Endothelial cell of umbilical vein (primary cell): ENCODE measurements at regions not wholly inside any gene's neighbourhood (a gene's known extent, or its start where the extent isn't known, plus 50 kb on each side); places are given as distances from the start of the nearest gene placed in this dataset.

ENCODE experiments used
- BruUV-seq: library from RNA; stranded (reverse); fragments of 400-500 nt; replicated peaks from 2 replicates; lab custom pipeline; 2021; lab: Mats Ljungman, UMichigan
- CTCF ChIA-PET: fragments of 300-600, 350-600 bp; sonication (Branson Sonifier 250); formaldehyde crosslinking; loops from one replicate; lab custom pipeline; 2021; ENCODE audit warnings: antibody characterized with exemption, inconsistent platforms; lab: Charles Lee
- POLR2A ChIA-PET: fragments of 300-600, 350-600 bp; sonication (Branson Sonifier 250); formaldehyde crosslinking; loops from one replicate; lab custom pipeline; 2021; ENCODE audit warnings: antibody characterized with exemption, inconsistent platforms; lab: Charles Lee
- DNase-seq: peaks from one replicate; pipeline ENCODE4 v3.0.0-alpha.2; 2011; ENCODE audit warnings: low read depth, low spot score
- FAIRE-seq: peaks from 2 replicates; lab custom pipeline; 2011; peaks lifted over from hg19 to GRCh38; lab: Jason Lieb, UNC
- H2AFZ ChIP-seq: 2 replicates; pipeline ENCODE4 v1.6.0; 2012; ENCODE audit warnings: low read depth, low read length, control low read depth, inconsistent platforms
- H3K27ac ChIP-seq: 2 replicates; pipeline ENCODE4 v1.5.1; 2011; ENCODE audit warnings: low read depth, mild to moderate bottlenecking, control low read depth, low read length, moderate library complexity; ENCODE audit not compliant: insufficient read depth
- H3K27me3 ChIP-seq, 2 experiments: 2 replicates each; pipeline versions ENCODE4 v1.6.0 to v1.6.1; 2011; ENCODE audit warnings: low read length in 2 of 2, mixed read lengths in 1 of 2; ENCODE audit not compliant: control insufficient read depth in 2 of 2, insufficient read depth in 2 of 2
- H3K36me3 ChIP-seq, 2 experiments: 2 replicates in 1 of 2; 3 replicates in 1 of 2; pipeline ENCODE4 v1.5.1; 2011; ENCODE audit warnings: low read length in 2 of 2, mild to moderate bottlenecking in 1 of 2, moderate library complexity in 1 of 2; ENCODE audit not compliant: control insufficient read depth in 2 of 2, insufficient read depth in 2 of 2; ENCODE audit errors: extremely low read depth in 1 of 2
- H3K4me1 ChIP-seq: 3 replicates; pipeline ENCODE4 v1.5.1; 2011; ENCODE audit warnings: mild to moderate bottlenecking, low read length; ENCODE audit not compliant: control insufficient read depth, insufficient read depth; ENCODE audit errors: extremely low read depth
- H3K4me2 ChIP-seq: 2 replicates; pipeline ENCODE4 v1.6.1; 2011; ENCODE audit warnings: low read length, control low read depth, mixed read lengths; ENCODE audit not compliant: insufficient read depth
- H3K4me3 ChIP-seq, 3 experiments: fragments of 200-600 bp in 1 of 3; sonication (generic), shearing (Covaris generic) in 1 of 3; replicated peaks in 1 of 3; 2 replicates each; pipeline ENCODE4 v1.5.1; 2011 to 2016; ENCODE audit warnings: control low read depth in 3 of 3, low read length in 3 of 3, mild to moderate bottlenecking in 2 of 3, inconsistent platforms in 1 of 3, low read depth in 1 of 3, moderate library complexity in 1 of 3; ENCODE audit not compliant: insufficient read depth in 1 of 3
- H3K79me2 ChIP-seq: 2 replicates; pipeline ENCODE4 v1.6.0; 2012; ENCODE audit warnings: low read length, inconsistent platforms; ENCODE audit not compliant: control insufficient read depth, insufficient read depth
- H3K9ac ChIP-seq: replicated peaks from 2 replicates; pipeline ENCODE3; 2011; ENCODE audit warnings: low read length, control low read depth; ENCODE audit not compliant: insufficient read depth; ENCODE audit errors: extremely low read depth
- H3K9me1 ChIP-seq: replicated peaks from 3 replicates; pipeline ENCODE4 v1.6.0; 2011; ENCODE audit warnings: mild to moderate bottlenecking, low read length; ENCODE audit not compliant: control insufficient read depth, insufficient read depth; ENCODE audit errors: extremely low read depth
- H3K9me3 ChIP-seq: replicated peaks from 2 replicates; pipeline ENCODE4 v1.5.1; 2012; ENCODE audit warnings: low read length, inconsistent platforms; ENCODE audit not compliant: control insufficient read depth, insufficient read depth
- H4K20me1 ChIP-seq: replicated peaks from 2 replicates; pipeline ENCODE3; 2011; ENCODE audit warnings: mild to moderate bottlenecking, low read length; ENCODE audit not compliant: control insufficient read depth, insufficient read depth; ENCODE audit errors: extremely low read depth
- EZH2 ChIP-seq: IDR thresholded peaks from 2 replicates; pipeline ENCODE4 v1.6.1; 2012; ENCODE audit warnings: borderline replicate concordance, low read depth, mild to moderate bottlenecking, moderate library complexity, low read length, inconsistent platforms; ENCODE audit not compliant: severe bottlenecking
- FOS ChIP-seq: IDR thresholded peaks from 2 replicates; pipeline ENCODE4 v1.6.1; 2011; ENCODE audit warnings: mild to moderate bottlenecking, low read length, moderate library complexity, borderline replicate concordance; ENCODE audit not compliant: insufficient read depth
- GATA2 ChIP-seq: IDR thresholded peaks from 2 replicates; pipeline ENCODE4 v1.7.0; 2011; ENCODE audit warnings: low read depth, mild to moderate bottlenecking, moderate library complexity, mixed read lengths, low read length; ENCODE audit not compliant: insufficient read length, insufficient read depth
- JUN ChIP-seq: IDR thresholded peaks from 2 replicates; pipeline ENCODE4 v1.6.1; 2011; ENCODE audit warnings: borderline replicate concordance, low read depth; ENCODE audit not compliant: insufficient read length, insufficient read depth
- MYC ChIP-seq: IDR thresholded peaks from one replicate; pipeline ENCODE4 v1.6.1; 2011; ENCODE audit warnings: mild to moderate bottlenecking, low read depth, low read length
- POLR2A ChIP-seq: IDR thresholded peaks from 2 replicates; pipeline ENCODE4 v1.6.1; 2012; ENCODE audit warnings: low read depth, mild to moderate bottlenecking, control low read depth, low read length
- POLR2AphosphoS5 ChIP-seq: IDR thresholded peaks from 2 replicates; pipeline ENCODE4 v1.6.1; 2012; ENCODE audit warnings: low read depth, mild to moderate bottlenecking, control low read depth, low read length, moderate library complexity; ENCODE audit not compliant: insufficient read depth
- dilution Hi-C: fragments of 300-500 bp; cut with MboI; formaldehyde crosslinking; loops from one replicate; pipeline ENCODE4 v1.15.0; 2019; ENCODE audit warnings: low sequenced_read_pairs; ENCODE audit not compliant: extremely low pct_ligation_motif_present
- intact Hi-C: fragments of 100-400 bp; cut with micrococcal nuclease; formaldehyde crosslinking; loops from one replicate; pipeline ENCODE4 v1.10.0; 2022
- TF ChIP-seq, protein P1 (sequence below): IDR thresholded peaks from 2 replicates; pipeline ENCODE4 v1.6.1; 2011; ENCODE audit not compliant: insufficient read depth, insufficient read length
- TF ChIP-seq, protein P2 (sequence below), 2 donors: IDR thresholded peaks; 1 replicate in 1 of 2; 2 replicates in 1 of 2; pipeline ENCODE4 v1.5.1; 2011; ENCODE audit warnings: low read length in 2 of 2, mild to moderate bottlenecking in 2 of 2, moderate library complexity in 2 of 2, control low read depth in 1 of 2, inconsistent platforms in 1 of 2, low read depth in 1 of 2; ENCODE audit not compliant: insufficient read depth in 1 of 2; ENCODE audit errors: extremely low read depth in 1 of 2

DNA sequence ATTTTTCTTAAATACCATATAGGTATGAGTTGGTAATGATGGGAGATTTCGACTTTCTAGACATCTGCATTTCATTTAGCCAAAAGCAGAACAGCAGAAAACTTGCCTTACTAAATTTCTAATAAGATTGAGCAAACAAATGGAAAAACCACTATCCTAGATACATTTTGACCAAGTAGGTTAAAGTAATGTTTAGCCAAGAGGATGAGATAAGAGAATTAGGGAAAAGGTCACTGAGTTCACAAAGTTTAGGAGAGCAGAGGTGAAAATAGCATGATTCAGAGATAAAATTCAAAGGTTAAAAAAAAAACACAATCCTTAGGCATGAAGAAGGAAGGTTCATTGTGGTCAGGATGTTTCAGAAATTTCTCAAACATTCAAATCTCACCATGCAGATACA lies 450.3 kb downstream of the CD83 start:
- H3K27ac ChIP-seq, result no peak overlapping the region
- no TSS peak for BruUV-seq
- no peak overlapping the region for H3K9ac ChIP-seq
- dilution Hi-C loops (no loop called here), intact Hi-C loops (no loop called here)
- no peak overlapping the region for H3K4me3 ChIP-seq
- CTCF ChIA-PET, result no interaction called here
- FAIRE-seq (no peak), DNase-seq (no peak)
- no peak overlapping the region for H3K4me2 ChIP-seq
- no peaks in the 10 kb centered on the region for H3K9me1 ChIP-seq
- no peaks in the 10 kb centered on the region for H3K27me3 ChIP-seq
- no peaks in the 10 kb centered on the region for H3K36me3 ChIP-seq
- no peaks in the 10 kb centered on the region for H3K79me2 ChIP-seq
- no peak overlapping the region for H2AFZ ChIP-seq
- POLR2A ChIA-PET, result no interaction called here
- no peaks in the 10 kb centered on the region for H4K20me1 ChIP-seq
- peaks cover 7% of the 10 kb centered on the region for H3K9me3 ChIP-seq
- no peaks in the 10 kb centered on the region for H3K4me1 ChIP-seq
- TF ChIP-seq POLR2AphosphoS5 (no peak), GATA2 (no peak), EZH2 (no peak), JUN (no peak), POLR2A (no peak), MYC (no peak), FOS (no peak)
- TF ChIP-seq, protein P1, sequence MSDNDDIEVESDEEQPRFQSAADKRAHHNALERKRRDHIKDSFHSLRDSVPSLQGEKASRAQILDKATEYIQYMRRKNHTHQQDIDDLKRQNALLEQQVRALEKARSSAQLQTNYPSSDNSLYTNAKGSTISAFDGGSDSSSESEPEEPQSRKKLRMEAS, result no peak
- TF ChIP-seq, protein P2, sequence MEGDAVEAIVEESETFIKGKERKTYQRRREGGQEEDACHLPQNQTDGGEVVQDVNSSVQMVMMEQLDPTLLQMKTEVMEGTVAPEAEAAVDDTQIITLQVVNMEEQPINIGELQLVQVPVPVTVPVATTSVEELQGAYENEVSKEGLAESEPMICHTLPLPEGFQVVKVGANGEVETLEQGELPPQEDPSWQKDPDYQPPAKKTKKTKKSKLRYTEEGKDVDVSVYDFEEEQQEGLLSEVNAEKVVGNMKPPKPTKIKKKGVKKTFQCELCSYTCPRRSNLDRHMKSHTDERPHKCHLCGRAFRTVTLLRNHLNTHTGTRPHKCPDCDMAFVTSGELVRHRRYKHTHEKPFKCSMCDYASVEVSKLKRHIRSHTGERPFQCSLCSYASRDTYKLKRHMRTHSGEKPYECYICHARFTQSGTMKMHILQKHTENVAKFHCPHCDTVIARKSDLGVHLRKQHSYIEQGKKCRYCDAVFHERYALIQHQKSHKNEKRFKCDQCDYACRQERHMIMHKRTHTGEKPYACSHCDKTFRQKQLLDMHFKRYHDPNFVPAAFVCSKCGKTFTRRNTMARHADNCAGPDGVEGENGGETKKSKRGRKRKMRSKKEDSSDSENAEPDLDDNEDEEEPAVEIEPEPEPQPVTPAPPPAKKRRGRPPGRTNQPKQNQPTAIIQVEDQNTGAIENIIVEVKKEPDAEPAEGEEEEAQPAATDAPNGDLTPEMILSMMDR (IDR thresholded peaks at IDR 0.05; ENCODE audit: extremely low read depth in 1 of 2, insufficient read depth in 1 of 2, low read depth in 1 of 2, low read length in 2 of 2), result no peak
